ENCODE measurements at regions not wholly inside any gene's neighbourhood (a gene's known extent, or its start where the extent isn't known, plus 50 kb on each side); places are given as distances from the start of the nearest gene placed in this dataset.

DNA sequence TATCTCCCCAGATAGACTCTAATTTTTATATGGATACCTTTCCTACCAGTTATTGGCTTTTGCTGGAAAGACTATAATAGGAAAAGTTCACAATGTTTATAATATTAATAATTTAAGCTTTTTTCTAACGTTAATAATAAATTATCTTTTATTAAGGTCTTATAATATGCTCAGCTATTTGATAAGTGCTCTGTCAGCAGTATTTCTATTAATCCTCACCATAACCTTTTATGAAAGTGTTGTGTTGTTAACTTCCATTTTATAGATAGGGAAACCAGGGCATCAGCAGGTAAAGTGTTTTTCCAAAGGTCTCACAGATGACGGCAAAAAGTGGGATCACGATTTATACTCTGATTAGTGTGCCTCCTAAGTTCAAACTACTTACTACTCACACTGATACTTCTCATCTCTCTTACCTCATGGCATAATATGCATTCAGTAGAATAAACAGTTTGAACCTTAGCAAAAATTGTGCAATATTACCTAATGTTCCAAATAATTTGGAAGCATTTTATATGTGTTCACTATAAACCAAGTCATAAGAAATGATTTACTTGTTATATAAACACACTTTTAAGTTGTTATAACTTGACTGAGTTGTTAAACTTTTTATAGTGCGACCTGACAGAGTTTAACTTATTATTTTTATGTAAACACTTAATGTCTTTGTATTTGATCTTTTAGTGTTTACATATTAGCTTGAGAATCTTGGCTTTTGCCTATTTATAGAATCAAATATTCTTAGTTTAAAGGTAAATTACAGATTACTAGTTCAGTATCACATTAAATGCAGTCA lies 274.9 kb upstream of the DCBLD2 start:
- no peak for DNase-seq

DNA sequence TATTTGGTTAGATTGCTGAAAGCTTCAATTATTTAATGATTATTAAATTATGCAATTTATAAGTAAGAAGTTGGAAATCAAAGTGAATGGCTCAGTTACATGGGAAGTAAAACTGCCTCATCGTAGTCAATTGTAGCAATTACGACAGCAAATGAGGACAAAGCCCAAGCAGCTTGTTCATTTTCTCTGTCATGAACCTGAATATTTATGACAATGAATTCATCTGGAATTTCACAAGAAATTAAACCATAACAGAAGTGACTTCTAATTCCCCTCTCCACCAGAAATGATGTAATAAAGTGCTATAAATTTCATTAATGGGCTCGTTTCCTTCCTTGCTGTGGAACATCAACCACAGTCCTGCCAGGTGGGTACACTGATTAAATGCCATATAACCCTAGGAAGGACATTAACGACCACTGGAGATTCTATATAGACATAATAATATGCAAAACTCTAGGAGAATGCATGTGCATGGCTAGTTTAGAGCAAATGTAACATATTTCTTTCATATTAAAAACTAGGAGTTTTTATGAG lies 273.8 kb upstream of the DCBLD2 start:
- DNase-seq = no peak

GRCh38 chr3:99172736-99173657 lies 271.5 kb upstream of the DCBLD2 start:
- DNase-seq = peak; percentile 21 to 35

DNA sequence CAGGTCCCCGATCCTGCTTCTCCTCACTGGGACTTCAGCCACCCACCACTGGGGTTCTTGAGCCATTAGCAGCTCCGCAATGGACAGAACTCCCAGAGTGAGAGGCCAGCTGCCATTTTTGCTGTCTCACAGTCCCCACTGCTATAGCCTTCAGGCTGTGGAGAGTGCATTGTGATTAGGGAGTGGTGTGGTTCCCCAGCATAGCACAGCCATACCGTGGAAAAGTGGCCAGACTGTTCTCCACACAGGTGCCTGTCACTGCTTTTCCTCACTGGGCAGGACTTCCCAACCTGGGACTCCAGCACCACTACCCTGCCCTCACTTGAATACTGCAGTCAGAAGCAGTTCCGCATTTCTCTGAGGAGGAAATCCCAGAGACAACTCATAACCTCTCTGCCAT lies 270.3 kb upstream of the DCBLD2 start:
- no peak for DNase-seq

DNA sequence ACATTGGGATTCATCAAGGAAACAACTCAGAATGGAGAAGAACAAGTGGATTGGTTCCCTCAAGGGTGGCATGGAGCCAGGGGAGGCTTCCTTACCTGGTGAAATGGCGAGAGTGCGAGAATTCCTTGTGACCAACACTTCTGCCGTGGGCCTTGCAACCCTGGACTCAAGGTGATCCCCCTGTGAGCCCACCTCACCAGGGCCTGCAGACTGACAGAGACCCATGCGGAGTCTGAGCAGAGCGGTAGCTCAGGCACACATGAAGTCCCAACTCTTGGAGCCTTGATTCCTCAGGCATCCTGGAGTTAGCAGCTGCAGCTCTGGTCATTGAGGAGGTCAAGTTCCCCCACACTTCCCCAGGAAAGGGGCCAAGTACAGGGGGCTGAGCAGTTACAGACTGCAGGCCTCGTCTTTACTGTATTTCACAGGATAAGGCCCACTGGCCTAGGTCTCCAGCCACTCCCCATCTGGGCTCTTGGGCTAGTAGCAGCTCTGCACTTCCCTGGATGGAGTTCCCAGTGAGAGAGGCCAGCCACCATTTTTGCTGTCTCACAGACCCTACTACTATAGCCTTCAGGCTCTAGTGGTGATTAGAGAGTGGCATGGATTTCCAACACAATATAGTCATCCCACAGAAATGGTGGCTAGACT lies 269.5 kb upstream of the DCBLD2 start:
- DNase-seq = no peak

- no peak for DNase-seq
Measured at GRCh38 chr3:99167071-99167470, 265.6 kb upstream of the DCBLD2 start.

GRCh38 chr3:99163314-99163713 lies 261.8 kb upstream of the DCBLD2 start:
- DNase-seq = no peak

GRCh38 chr3:99159220-99159762 lies 257.8 kb upstream of the DCBLD2 start:
- no peak for DNase-seq

- no peak for DNase-seq
Measured at GRCh38 chr3:99145031-99145430, 243.5 kb upstream of the DCBLD2 start.

- no peak for DNase-seq
Measured at GRCh38 chr3:99143493-99143892, 242.0 kb upstream of the DCBLD2 start.

DNA sequence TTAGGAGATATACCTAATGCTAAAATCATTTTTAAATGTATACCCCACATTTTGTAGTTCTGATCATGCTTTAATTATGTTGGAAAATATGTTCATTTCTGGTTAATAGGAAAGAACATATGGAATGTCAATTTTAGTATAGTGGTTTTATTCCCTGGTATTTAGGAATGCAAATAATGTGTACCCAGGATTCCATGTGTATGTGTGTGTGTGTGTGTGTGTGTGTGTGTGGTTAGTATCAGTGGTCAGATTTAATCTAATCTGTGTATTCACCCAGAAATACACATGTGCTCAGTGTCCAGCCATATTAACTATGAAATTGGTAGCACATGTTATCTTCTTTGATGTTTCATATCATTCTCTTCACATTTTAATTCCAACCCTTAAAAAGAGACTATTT lies 233.5 kb upstream of the DCBLD2 start:
- DNase-seq = no peak

DNA sequence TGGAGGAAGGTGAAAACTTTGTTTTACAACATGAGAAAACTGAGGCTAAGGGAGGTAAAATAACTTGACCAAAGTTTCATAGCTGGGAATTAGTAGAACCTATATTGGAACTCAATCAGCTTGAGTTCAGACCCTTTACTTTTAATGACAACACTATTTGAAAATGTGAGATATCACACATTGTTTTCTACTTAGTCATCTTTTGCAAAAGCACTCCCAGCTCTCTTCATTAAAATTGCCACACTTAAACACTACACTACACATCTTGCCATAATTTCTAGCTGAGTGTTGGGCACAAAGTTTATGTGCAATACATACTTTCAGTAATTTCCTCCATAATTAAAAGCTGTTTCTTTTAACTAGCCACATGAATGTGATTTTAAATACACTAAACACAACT lies 230.4 kb upstream of the DCBLD2 start:
- no peak for DNase-seq

DNA sequence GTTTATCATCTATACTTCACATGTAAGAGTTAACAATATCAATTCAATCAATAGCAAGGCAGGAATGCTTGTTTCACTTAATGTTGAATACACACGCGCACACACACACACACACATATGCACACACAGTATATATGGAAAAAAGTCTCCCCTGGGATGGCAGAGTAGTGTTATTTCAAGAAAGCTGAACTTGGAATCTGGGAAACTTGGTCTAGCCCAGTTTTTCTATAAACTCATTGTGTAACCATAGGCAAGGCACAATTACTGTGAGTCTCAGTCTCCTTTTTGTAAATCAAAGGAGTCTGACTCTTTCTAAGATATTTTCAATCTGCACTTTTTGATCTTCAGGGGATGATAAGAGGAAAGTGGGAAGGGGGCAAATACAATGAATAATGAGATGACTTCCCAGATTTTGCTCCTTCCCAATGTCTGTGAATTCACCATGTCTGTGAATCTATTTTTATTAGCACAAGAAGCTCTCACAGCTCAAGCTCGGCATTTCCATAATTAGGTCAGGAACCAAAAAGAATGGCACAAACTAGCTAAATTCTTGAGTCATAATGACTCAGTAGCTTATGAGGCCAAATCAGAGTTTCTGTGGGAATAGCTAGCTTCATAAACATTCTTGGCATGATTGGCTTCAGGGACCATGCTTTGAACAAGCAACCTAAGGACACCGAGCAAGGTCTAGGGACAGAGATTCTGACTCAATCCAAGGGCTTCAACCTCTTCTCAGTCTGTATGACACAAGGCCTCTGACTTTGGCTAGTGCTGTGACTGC lies 227.4 kb upstream of the DCBLD2 start:
- DNase-seq = no peak

DNA sequence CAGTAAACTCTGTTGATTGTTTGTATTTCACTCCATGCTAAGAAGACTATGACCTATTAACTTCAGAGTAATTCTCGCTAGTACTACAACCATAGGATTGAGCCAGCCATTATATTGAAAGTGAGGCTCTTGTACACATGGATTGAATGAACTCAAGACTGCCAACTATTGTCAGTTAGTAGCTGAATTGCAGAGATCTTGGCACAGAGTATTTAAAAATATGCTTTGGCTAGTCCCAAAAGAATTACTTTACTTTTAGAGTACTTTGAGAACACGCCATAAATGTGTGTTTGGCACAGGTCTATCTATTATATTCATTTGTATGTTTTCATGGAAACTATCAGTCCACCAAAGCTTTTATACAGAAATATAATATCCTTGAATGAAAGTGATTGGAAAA lies 226.7 kb upstream of the DCBLD2 start:
- DNase-seq = no peak

- no peak for DNase-seq
Measured at GRCh38 chr3:99126316-99126715, 224.8 kb upstream of the DCBLD2 start.

- DNase-seq = no peak
Measured at GRCh38 chr3:99119385-99119784, 217.9 kb upstream of the DCBLD2 start.

DNA sequence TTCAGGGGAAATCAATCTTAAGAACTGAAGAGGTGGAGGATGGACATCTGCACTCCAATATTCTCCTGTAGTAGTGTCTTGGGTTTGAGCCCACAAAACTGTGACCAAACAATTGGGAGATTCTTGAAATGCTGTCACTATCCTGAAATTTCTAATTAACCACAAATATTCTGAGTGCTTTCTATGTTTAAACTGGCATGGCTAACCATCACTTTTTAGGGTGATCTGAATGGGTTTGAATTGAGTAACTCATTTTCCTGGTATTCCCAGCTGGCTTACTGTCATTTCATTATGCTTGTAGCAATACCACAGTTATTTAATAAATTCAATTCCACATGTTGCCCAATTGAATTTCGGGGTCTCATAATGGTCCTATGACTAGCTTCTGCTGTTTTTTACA lies 216.9 kb upstream of the DCBLD2 start:
- DNase-seq = no peak

- DNase-seq = no peak
Measured at GRCh38 chr3:99114565-99115291, 213.2 kb upstream of the DCBLD2 start.

DNA sequence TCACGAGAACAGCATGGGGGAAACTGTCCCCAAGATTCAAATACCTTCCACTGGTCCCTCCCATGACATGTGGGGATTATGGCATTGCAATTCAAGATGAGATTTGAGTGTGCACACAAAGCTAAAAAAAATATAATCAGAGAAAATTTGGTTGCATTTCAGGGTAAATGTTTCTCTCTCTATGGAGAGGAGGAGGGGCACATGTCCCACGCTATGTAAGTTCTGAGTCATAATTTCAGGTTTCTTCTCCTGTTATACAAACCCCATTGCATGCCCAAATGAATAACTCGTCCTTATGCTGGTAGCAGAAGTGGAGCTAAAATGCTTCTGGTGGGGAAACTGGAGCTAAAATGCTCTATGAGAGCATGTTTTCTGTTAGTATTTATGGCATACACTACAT lies 209.7 kb upstream of the DCBLD2 start:
- DNase-seq = no peak

- no peak for DNase-seq
Measured at GRCh38 chr3:99110401-99110800, 208.9 kb upstream of the DCBLD2 start.

DNA sequence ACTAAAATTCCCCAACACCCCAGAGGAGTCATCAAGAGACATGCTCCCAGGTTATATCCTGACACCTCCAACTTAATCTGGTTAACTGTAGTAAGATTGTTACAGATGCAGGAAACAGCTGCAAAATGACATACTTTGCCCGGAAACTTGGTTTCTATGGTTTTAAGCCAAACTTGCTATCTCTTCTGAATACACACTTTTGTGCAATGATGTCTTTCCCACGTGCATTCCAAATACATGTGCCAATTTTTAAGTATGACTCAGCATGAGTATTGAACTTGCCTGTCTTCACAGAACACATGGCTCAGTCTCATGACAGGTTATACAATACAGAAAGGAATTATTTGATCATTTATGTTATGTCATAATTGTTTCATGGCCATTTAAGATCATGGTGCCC lies 207.0 kb upstream of the DCBLD2 start:
- no peak for DNase-seq

DNA sequence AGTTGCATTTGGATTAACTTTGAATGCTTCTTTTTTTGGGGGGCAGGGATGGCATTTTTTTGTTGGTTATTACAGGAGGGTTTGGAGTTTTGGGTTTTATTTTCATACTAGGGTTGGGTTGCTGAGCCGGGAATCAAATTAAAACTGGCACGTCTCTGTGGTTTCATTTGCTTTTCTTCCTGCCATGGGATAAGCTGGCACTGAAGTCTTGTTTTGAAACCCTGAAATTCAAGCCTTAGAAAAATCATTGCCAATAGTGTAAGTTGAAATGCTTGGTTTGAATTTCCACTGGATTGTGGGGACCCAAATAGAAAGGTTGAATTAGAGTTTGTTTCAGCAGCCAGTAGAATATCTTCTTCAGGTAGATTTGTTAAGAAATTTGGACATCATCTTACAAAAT lies 193.1 kb upstream of the DCBLD2 start:
- DNase-seq = no peak

Measured in activated T-cell treated with anti-CD3 and anti-CD28 coated beads, Interleukin-2, amount 50 U/mL, for 48 hours (primary cell).